SU-DHL-6 (cell line): ENCODE measurements at regions not wholly inside any gene's neighbourhood (a gene's known extent, or its start where the extent isn't known, plus 50 kb on each side); places are given as distances from the start of the nearest gene placed in this dataset.

Source experiments
- H2AFZ ChIP-seq: fragments of 200-600 bp; sonication (generic); 2 replicates; pipeline ENCODE4 v1.6.1; 2014; ENCODE audit warnings: low read depth, mild to moderate bottlenecking, moderate library complexity, mixed read lengths, antibody characterized with exemption, low read length; ENCODE audit not compliant: severe bottlenecking
- H3F3A ChIP-seq: fragments of 200-600 bp; shearing (Covaris generic); 2 replicates; pipeline ENCODE4 v1.6.0; 2016; ENCODE audit warnings: antibody characterized with exemption, mild to moderate bottlenecking; ENCODE audit not compliant: insufficient read depth
- H3K27ac ChIP-seq: fragments of 200-600 bp; sonication (generic); 2 replicates; pipeline ENCODE4 v1.5.1; 2016; ENCODE audit warnings: low read depth, mild to moderate bottlenecking, low read length, moderate library complexity, mixed read lengths
- H3K27me3 ChIP-seq: fragments of 200-600 bp; sonication (generic), shearing (Covaris generic); 2 replicates; pipeline ENCODE4 v1.6.0; 2014; ENCODE audit warnings: mild to moderate bottlenecking, low read length
- H3K36me3 ChIP-seq: fragments of 200-600 bp; sonication (generic); 2 replicates; pipeline ENCODE4 v1.6.1; 2014; ENCODE audit warnings: mild to moderate bottlenecking, low read length, mixed read lengths
- H3K4me2 ChIP-seq: fragments of 300-600, 200-600 bp; shearing (Covaris generic), sonication (generic); 2 replicates; pipeline ENCODE4 v1.6.0; 2014; ENCODE audit warnings: low read length, low read depth, mild to moderate bottlenecking; ENCODE audit not compliant: poor library complexity, severe bottlenecking
- H3K4me3 ChIP-seq: fragments of 200-600 bp; sonication (generic); 2 replicates; pipeline ENCODE4 v1.5.1; 2014; ENCODE audit warnings: antibody characterized with exemption, low read length, mild to moderate bottlenecking, mixed read lengths; ENCODE audit not compliant: insufficient read depth, poor library complexity, severe bottlenecking
- H3K79me2 ChIP-seq: fragments of 200-600 bp; sonication (generic); 2 replicates; pipeline ENCODE4 v1.6.1; 2014; ENCODE audit warnings: mild to moderate bottlenecking, low read length, moderate library complexity; ENCODE audit not compliant: insufficient read depth
- H3K9ac ChIP-seq: fragments of 200-600 bp; sonication (generic); 2 replicates; pipeline ENCODE4 v1.7.0; 2014; ENCODE audit warnings: mild to moderate bottlenecking, low read length
- H3K9me2 ChIP-seq: fragments of 200-600 bp; sonication (generic); replicated peaks from 2 replicates; pipeline ENCODE4 v1.6.1; 2014; ENCODE audit warnings: low read length; ENCODE audit not compliant: insufficient read depth
- H3K9me3 ChIP-seq: fragments of 200-600 bp; sonication (generic); 2 replicates; pipeline ENCODE4 v1.6.1; 2014; ENCODE audit warnings: low read length, mixed read lengths; ENCODE audit not compliant: insufficient read depth
- H4K20me1 ChIP-seq: fragments of 200-600 bp; sonication (generic); 2 replicates; pipeline ENCODE4 v1.6.1; 2014; ENCODE audit warnings: low read depth, mild to moderate bottlenecking, antibody characterized with exemption, low read length, moderate library complexity, mixed read lengths
- EZH2phosphoT487 ChIP-seq: fragments of 200-600 bp; sonication (generic), shearing (Covaris generic); conservative IDR thresholded peaks from 2 replicates; pipeline ENCODE4 v1.6.1; 2018; ENCODE audit warnings: mild to moderate bottlenecking, antibody characterized with exemption, low read length, moderate library complexity, mixed read lengths
- TF ChIP-seq, protein P1 (sequence below): fragments of 200-600 bp; sonication (generic); IDR thresholded peaks from one replicate; pipeline ENCODE4 v1.5.1; 2017; ENCODE audit warnings: antibody characterized with exemption, mild to moderate bottlenecking, low read length, moderate library complexity; ENCODE audit not compliant: insufficient read depth, poor library complexity, severe bottlenecking

DNA sequence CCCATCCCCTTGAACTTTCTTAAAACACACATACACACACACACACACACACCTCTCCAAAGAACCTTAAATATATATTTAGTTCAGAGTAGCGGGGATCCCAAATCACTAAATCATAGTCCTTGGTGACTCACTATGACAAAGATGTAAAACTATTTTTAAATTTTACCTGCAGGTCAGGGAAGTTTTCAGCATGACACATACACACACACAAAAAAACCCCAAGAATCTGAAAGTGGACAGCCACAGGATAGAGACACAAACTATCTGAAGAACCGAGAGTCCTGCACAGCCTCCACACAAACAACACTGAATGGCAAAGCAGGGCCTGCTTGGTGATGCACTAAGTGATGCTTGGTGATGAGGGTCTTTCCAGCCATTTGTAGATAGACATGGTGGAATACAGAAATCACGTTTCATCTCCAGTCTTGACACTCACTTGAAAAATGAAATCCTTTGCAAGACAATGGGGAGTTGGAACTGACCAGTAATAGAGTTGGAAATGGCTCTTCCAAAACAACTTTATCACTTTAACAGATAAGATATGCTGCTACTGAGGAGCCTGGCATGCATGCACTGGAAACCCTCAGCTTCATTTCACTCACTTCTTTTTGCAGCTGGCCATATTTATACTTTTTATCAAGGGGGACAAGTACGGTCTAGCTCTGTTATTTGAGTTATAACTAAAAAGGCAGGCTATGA lies 307.3 kb downstream of the RAPGEF2 start:
- Histone ChIP-seq H3K27me3 (no peaks in the 10 kb centered on the region), H3K36me3 (no peaks in the 10 kb centered on the region), H3K9ac (no peak overlapping the region), H3K9me2 (no peaks in the 10 kb centered on the region), H3K79me2 (no peaks in the 10 kb centered on the region), H3K9me3 (no peaks in the 10 kb centered on the region), H3K4me3 (no peak overlapping the region), H2AFZ (no peak overlapping the region), H4K20me1 (no peaks in the 10 kb centered on the region), H3K27ac (no peak overlapping the region), H3F3A (no peaks in the 10 kb centered on the region), H3K4me2 (no peak overlapping the region)
- TF ChIP-seq, protein P1, sequence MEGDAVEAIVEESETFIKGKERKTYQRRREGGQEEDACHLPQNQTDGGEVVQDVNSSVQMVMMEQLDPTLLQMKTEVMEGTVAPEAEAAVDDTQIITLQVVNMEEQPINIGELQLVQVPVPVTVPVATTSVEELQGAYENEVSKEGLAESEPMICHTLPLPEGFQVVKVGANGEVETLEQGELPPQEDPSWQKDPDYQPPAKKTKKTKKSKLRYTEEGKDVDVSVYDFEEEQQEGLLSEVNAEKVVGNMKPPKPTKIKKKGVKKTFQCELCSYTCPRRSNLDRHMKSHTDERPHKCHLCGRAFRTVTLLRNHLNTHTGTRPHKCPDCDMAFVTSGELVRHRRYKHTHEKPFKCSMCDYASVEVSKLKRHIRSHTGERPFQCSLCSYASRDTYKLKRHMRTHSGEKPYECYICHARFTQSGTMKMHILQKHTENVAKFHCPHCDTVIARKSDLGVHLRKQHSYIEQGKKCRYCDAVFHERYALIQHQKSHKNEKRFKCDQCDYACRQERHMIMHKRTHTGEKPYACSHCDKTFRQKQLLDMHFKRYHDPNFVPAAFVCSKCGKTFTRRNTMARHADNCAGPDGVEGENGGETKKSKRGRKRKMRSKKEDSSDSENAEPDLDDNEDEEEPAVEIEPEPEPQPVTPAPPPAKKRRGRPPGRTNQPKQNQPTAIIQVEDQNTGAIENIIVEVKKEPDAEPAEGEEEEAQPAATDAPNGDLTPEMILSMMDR: no peak
- no peak for TF ChIP-seq EZH2phosphoT487

DNA sequence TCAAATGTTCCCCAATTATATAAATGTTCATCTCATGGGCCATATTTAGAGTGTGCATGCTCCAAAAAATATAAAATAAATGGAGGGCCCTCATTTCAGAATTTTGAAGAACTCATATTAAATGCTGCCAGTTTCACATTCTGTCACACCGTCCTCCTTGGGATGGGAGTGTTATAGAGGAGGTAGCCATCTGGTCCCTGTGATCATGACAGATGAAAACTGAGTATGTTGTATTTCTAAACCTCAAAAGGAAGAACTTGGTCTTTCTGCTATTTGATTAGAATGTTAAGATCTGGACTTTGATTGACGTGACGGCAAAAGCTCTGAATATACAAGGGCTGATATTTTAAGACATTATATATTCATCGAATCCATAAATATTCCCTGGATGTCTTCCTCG lies 308.0 kb downstream of the RAPGEF2 start:
- no peak overlapping the region for H2AFZ ChIP-seq
- no peak overlapping the region for H3K4me2 ChIP-seq
- H3K27me3 ChIP-seq: no peaks in the 10 kb centered on the region
- no peaks in the 10 kb centered on the region for H3F3A ChIP-seq
- H3K9me2 ChIP-seq: no peaks in the 10 kb centered on the region
- no peak overlapping the region for H3K9ac ChIP-seq
- H4K20me1 ChIP-seq: no peaks in the 10 kb centered on the region
- no peak overlapping the region for H3K27ac ChIP-seq
- no peaks in the 10 kb centered on the region for H3K9me3 ChIP-seq
- H3K79me2 ChIP-seq: no peaks in the 10 kb centered on the region
- no peaks in the 10 kb centered on the region for H3K36me3 ChIP-seq
- H3K4me3 ChIP-seq: no peak overlapping the region
- TF ChIP-seq, protein P1: no peak
- TF ChIP-seq EZH2phosphoT487: no peak

DNA sequence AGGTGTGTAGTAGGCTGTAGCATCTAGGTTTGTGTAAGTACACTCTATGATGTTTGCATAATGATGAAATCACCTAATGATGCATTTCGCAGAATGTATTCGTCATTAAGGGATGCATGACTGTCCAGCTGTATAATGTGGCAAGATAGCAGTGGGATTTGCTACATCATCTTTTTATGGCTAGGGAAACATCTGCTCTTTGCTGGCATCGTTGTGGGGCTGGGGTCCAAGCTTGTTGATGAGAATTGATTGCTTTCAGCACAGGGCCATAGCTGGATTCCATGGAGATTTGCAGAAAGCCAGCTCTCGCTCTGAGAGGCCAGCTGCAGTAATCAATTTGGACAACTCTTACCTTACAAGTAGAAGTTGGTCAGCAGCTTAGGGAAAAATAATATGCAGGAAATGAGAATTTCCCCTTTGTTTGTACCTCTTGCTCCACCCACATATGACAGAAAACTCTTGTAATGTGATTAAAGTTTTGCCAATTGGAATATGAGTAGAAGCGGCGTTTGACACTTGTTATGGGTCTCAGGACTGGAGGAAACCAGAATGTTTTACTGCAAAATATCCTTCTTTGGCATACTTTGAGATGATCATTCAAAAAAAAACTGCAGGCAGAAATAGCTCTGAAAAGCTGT lies 310.5 kb downstream of the RAPGEF2 start:
- Histone ChIP-seq H3K9ac (no peak overlapping the region), H4K20me1 (no peaks in the 10 kb centered on the region), H3K9me3 (no peaks in the 10 kb centered on the region), H3K9me2 (no peaks in the 10 kb centered on the region), H3K27me3 (no peaks in the 10 kb centered on the region), H3K27ac (no peak overlapping the region), H2AFZ (no peak overlapping the region), H3K4me2 (no peak overlapping the region), H3F3A (no peaks in the 10 kb centered on the region), H3K4me3 (no peak overlapping the region), H3K79me2 (no peaks in the 10 kb centered on the region), H3K36me3 (no peaks in the 10 kb centered on the region)
- TF ChIP-seq, protein P1: no peak
